NCI-H1436 (cell line): ENCODE measurements at regions not wholly inside any gene's neighbourhood (a gene's known extent, or its start where the extent isn't known, plus 50 kb on each side); places are given as distances from the start of the nearest gene placed in this dataset.
"Not testable (repeated sequence)": the region's sequence is repeated elsewhere in the genome, so short reads cannot be mapped to it uniquely, and the experiment has no call there.

Source experiments
- DNase-seq: peaks from one replicate; lab custom pipeline; 2025; lab: John Stamatoyannopoulos, UW

- no peak for DNase-seq
Measured at GRCh38 chr2:239866350-239866749, 158.8 kb downstream of the NDUFA10 start.

- DNase-seq = not testable (repeated sequence)
Measured at GRCh38 chr2:239865856-239866255, 159.3 kb downstream of the NDUFA10 start.

GRCh38 chr2:239865059-239865639, 160.0 kb downstream of the NDUFA10 start:
- no peak for DNase-seq

GRCh38 chr2:239864247-239865058, 160.7 kb downstream of the NDUFA10 start:
- no peak for DNase-seq

- DNase-seq = no peak
Measured at GRCh38 chr2:239862613-239863012, 162.5 kb downstream of the NDUFA10 start.

GRCh38 chr2:239858179-239858578, 167.0 kb downstream of the NDUFA10 start:
- DNase-seq = no peak

DNA sequence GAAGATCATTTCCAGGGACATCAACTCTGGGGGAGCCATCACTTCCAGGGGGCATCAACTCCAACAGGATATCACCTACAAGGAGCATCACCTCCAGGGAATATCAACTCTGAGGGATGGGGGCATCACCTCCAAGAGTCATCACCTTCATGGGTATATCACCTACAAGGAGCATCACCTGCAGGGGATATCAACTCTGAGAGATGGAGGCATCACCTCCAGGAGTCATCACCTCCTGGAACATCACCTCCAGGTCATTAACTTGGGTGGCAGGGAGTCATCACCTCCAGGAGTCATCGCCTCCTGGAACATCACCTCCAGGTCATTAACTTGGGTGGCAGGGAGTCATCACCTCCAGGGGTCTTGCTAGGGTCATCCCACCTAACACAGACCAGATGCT, 167.6 kb downstream of the NDUFA10 start:
- no peak for DNase-seq

DNA sequence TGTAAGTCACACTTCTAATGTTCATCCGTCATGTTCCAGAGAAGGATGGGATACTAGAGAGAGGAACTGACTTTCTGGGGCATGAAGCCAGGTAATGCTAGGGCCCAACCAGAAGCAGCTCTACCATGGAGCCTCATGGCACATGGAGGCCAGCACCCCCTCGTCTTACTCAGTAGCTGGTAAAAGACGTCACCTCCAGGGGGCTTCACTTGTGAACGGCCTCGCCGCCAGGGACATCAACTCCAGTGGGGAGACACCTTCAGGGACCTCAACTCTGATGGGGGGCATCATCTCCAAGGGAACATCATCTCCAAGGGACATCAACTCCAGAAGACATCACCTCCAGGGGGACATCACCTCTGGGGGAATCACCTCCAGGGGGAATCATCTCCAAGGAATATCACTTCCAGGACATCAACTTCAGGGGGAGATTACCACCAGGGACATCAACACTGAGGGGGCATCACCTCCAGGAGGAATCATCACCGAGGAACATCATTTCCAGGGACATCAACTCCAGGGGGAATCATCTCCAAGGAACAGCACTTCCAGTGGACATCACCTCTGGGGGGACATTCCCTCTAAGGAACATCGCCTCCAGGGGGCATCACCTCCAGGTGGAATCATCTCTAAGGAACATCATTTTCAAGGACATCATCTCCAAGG, 168.4 kb downstream of the NDUFA10 start:
- no peak for DNase-seq

DNA sequence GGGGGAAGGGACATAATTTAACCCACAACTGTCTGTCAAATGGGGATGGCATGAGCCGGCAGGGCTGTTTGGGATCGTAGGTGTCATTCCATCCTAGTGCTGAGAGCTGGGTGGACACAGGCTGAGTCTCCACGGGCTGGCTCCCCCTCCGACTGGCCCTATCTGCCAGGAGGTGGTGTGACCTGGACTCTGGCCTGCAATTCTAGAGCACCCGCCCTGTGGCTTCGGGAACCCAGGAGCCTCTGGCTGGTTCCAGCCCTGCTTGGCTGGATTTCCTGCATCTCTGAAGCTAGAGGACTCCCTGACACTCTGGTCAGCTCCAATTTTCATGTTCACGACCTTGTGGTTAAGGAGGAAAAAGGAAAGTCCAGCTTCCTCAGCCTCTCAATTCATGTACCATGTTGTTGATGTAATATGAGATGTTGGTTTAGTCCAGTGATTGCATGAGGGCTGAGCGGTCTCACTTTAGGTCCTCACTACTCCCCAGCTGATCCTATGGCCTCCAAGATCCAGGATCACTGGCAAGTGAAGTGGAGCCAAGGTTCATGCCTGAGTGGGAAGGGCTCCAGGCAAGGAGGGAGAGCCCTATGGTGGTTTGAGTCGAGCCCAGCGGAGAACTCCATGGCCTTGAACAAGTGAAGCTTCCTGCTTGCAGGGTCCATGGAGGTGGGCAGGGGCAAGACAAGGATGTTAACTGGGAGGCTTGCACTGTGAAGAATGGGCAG, 169.1 kb downstream of the NDUFA10 start:
- DNase-seq = no peak

DNA sequence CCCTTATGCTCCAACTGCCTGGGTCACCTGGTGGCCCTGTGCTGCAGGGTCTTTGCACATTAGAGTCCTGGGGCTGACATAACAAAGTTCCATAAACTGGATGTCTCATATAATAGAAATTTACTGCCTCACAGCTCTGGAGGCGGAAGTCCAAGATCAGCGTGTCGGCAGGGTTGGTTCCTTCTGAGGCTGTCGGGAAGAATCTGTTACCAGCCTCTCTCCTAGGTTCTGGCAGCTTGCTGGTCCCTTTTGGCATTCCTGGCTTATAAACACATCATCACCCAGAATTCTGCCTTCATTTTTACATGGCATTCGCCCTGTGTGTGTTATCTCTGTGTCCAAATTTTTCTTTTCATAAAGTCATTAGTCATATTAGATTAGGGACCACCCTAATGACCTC, 170.5 kb downstream of the NDUFA10 start:
- no peak for DNase-seq

- DNase-seq = no peak
Measured at GRCh38 chr2:239853706-239854327, 171.3 kb downstream of the NDUFA10 start.

GRCh38 chr2:239853121-239853520, 172.0 kb downstream of the NDUFA10 start:
- DNase-seq = no peak

GRCh38 chr2:239852272-239852671, 172.9 kb downstream of the NDUFA10 start:
- DNase-seq = no peak

DNA sequence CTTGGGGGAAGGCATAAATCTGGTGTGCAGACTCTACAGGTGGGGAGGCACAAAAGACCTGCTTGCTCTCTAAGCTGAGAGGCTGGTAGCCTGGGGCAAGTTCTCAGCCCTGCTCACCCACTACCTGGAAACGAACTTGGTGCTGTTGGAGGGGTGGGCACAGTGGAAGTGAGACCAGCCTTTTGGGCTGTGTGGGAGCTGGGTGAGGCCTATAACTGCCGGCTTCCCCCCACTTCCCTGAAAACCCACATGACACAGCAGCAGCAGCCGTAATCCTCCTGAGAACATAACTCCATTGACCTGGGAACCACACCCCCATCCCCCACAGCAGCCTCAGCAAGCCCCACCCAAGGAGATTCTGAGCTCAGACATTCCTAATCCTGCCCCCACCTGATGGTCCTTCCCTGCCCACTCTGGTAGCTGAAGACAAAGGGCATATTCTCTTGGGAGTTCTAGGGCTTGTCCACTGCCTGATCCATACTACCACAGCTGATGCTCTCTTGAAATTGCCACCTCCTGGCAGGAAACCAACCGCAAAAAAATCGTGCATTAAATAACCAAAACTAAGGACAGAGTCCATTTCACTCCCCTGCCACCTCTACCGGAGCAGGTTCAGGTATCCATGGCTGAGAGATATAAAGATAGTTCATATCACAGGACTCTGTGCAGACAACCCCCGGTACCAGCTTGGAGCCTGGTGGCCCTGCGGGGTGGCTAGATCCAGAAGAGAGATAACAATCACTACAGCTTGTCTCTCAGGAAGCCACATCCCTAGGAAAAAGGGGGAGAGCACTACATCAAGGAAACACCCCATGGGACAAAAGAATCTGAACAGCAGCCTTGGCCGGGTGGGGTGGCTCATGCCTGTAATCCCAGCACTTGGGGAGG, 178.1 kb downstream of the NDUFA10 start:
- no peak for DNase-seq

- DNase-seq = no peak
Measured at GRCh38 chr2:239845968-239846367, 179.2 kb downstream of the NDUFA10 start.

DNA sequence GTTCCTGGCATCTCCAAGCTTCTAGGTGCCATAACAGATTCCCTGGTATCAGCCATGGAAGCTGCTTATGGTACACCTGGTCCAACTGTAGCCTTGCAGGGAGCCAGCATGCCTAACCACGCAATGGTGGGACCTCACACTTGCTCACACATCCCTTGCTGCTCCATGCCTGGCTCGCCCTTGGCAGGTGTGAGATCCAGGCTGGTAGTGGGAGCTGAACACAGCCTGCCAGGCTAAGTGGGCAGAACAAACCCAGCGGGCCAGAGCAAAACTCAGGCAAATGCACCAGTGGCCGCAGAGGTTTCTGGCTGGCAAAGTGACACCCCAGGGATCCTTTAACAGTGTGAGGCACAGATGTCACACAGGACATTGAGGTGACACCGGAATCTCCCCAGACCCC, 185.8 kb downstream of the NDUFA10 start:
- no peak for DNase-seq

DNA sequence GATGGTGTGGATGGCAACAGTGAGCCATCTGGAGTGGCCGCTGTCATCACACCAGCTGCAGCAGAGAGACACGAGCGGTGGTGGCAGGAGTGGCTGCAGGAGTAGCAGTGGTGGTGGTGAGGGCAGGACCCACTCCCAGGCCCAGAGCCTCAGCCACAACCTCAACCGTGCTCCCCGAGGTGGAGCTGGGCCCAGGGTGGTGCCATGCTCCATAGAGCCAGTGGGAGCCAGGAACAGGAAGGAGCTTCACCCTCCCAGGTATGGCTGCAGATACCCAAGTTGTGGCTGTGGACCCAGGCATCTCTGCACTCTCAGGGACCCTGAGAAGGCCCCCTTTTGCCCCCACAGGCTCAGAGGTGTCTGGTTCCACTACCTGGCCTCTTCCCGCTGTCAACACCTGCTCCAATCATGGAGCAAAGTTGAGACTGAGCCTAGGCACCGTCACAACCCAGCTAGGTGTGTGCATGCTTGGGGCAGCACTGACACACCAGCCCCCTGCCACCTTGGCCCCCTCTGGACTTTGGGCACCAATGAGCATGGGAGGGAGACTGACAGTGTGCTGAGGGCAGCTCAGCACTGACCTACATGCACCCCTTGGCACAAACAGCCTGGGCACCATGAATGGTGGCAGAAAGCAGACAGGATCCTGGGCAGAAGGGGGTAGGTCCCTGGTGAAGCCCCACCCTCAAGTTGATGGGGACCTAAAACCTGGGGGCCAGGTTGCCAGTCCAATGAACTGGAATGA, 188.9 kb downstream of the NDUFA10 start:
- DNase-seq = no peak

DNA sequence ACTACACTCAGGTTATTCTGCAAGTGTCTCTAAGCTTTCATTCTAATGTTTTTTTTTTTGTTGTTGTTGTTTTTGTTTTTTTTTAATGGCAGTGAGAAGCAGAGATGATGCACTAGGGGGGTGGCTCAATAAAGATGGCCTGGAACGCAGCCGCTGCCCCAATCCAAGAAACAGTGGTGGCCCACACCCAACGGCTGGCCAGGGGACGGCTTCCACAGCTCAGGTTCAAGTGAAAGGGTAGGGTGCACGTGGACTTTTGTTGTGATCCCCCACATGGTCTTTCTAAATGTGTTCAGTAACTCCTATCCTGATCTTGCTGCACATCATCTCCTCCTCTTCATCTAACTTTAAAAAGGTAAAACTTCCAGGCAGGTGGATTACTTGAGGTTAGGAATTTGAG, 190.1 kb downstream of the NDUFA10 start:
- DNase-seq = no peak

GRCh38 chr2:239834143-239834542, 191.0 kb downstream of the NDUFA10 start:
- DNase-seq = no peak
